Lung (tissue), 11 donors: ENCODE measurements at regions not wholly inside any gene's neighbourhood (a gene's known extent, or its start where the extent isn't known, plus 50 kb on each side); places are given as distances from the start of the nearest gene placed in this dataset.

Experiments used
- ATAC-seq: fragments of 200-7000 bp; cut with Tn5 transposase; one replicate; pipeline ENCODE4 v1.9.1; 2020; ENCODE audit warnings: moderate number of reproducible peaks; ENCODE audit not compliant: insufficient read depth, low FRiP score
- DNase-seq, 3 donors: peaks; one replicate each; pipeline ENCODE4 v3.0.0-alpha.2; 2013 to 2017
- H3K27ac ChIP-seq, 2 donors: one replicate each; pipeline ENCODE4 v1.5.1; 2013; ENCODE audit warnings: mild to moderate bottlenecking in 2 of 2, moderate library complexity in 2 of 2, control low read depth in 1 of 2, inconsistent platforms in 1 of 2, low read depth in 1 of 2, low read length in 1 of 2
- H3K27me3 ChIP-seq, 3 donors: one replicate each; pipeline ENCODE4 v1.5.1; 2013; ENCODE audit warnings: low read length in 2 of 3; ENCODE audit not compliant: control insufficient read depth in 3 of 3, insufficient read depth in 3 of 3
- H3K36me3 ChIP-seq, 4 donors: one replicate each; pipeline ENCODE4 v1.5.1; 2013; ENCODE audit warnings: low read length in 4 of 4, mild to moderate bottlenecking in 1 of 4, moderate library complexity in 1 of 4; ENCODE audit not compliant: control insufficient read depth in 4 of 4, insufficient read depth in 4 of 4
- H3K4me1 ChIP-seq, 5 donors: one replicate each; pipeline ENCODE4 v1.5.1; 2013; ENCODE audit warnings: low read length in 5 of 5, mild to moderate bottlenecking in 2 of 5, moderate library complexity in 1 of 5; ENCODE audit not compliant: control insufficient read depth in 5 of 5, insufficient read depth in 5 of 5
- H3K4me3 ChIP-seq: one replicate; pipeline ENCODE4 v1.5.1; 2013; ENCODE audit warnings: mild to moderate bottlenecking, control low read depth, moderate library complexity
- H3K9ac ChIP-seq, 2 donors: one replicate each; pipeline ENCODE4 v1.5.1; 2013; ENCODE audit warnings: low read length in 2 of 2, control low read depth in 1 of 2; ENCODE audit not compliant: insufficient read depth in 1 of 2
- H3K9me3 ChIP-seq, 4 donors: one replicate each; pipeline ENCODE4 v1.5.1; 2013; ENCODE audit warnings: low read length in 3 of 4, mild to moderate bottlenecking in 1 of 4, moderate library complexity in 1 of 4; ENCODE audit not compliant: control insufficient read depth in 4 of 4, insufficient read depth in 3 of 4
- CTCF ChIP-seq: IDR thresholded peaks from 2 replicates; pipeline ENCODE4 v1.5.1; 2012; ENCODE audit warnings: mild to moderate bottlenecking; ENCODE audit errors: control extremely low read depth, extremely low read depth
- WGBS, 2 donors: extraction: QIAGEN DNeasy Blood & Tissue Kit; methylation state at CpG; one replicate each; pipeline ENCODE4 v1.1.7; 2013; 5-methylcytosine and 5-hydroxymethylcytosine counted together
- donor health status: control.
- donor health status: control.
- donor health status: Bipolar disorder and iron deficiency.
- donor health status: healthy.
- donor health status: DM: yes; HTN: yes; CAD: no.

GRCh38 chr3:59249004-59249403 is 199.2 kb upstream of the CFAP20DC start:
- Histone ChIP-seq H3K36me3 (no peaks in the 10 kb centered on the region), H3K9me3 (no peaks in the 10 kb centered on the region), H3K27me3 (no peaks in the 10 kb centered on the region), H3K27ac (no peak overlapping the region), H3K9ac (no peak overlapping the region), H3K4me1 (peaks cover 2 to 7% (median 6%) of the 10 kb centered on the region in 5 donors), H3K4me3 (no peak overlapping the region)
- ATAC-seq (no peak), DNase-seq (no peak)
- TF ChIP-seq CTCF = no peak

GRCh38 chr3:59247402-59247841 is 197.6 kb upstream of the CFAP20DC start:
- no peak for DNase-seq
- 82 to 88% methylated on average over 3 of the region's 3 CpGs for WGBS, 2 donors

GRCh38 chr3:59246719-59247401 is 197.0 kb upstream of the CFAP20DC start:
- TF ChIP-seq CTCF = no peak
- Histone ChIP-seq H3K9ac (no peak overlapping the region), H3K4me3 (no peak overlapping the region), H3K27ac (no peak overlapping the region), H3K36me3 (no peaks in the 10 kb centered on the region), H3K9me3 (no peaks in the 10 kb centered on the region), H3K4me1 (peaks cover 2 to 7% (median 6%) of the 10 kb centered on the region in 5 donors), H3K27me3 (no peaks in the 10 kb centered on the region)
- DNase-seq = no peak
- no peak for ATAC-seq
- whole genome bisulfite sequencing, 2 donors = 74 to 82% methylated on average over 3 of the region's 3 CpGs

More at GRCh38 chr3:59247402-59247841, 197.6 kb upstream of the CFAP20DC start:
- H3K27me3 ChIP-seq = no peaks in the 10 kb centered on the region
- TF ChIP-seq CTCF = no peak
- peaks cover 2 to 7% (median 6%) of the 10 kb centered on the region in 5 donors for H3K4me1 ChIP-seq
- H3K4me3 ChIP-seq = no peak overlapping the region
- no peak overlapping the region for H3K27ac ChIP-seq
- ATAC-seq = no peak
- no peak overlapping the region for H3K9ac ChIP-seq
- H3K36me3 ChIP-seq = no peaks in the 10 kb centered on the region
- no peaks in the 10 kb centered on the region for H3K9me3 ChIP-seq
